Brain microvascular endothelial cell (primary cell): ENCODE measurements at regions not wholly inside any gene's neighbourhood (a gene's known extent, or its start where the extent isn't known, plus 50 kb on each side); places are given as distances from the start of the nearest gene placed in this dataset.
"Not testable (repeated sequence)": the region's sequence is repeated elsewhere in the genome, so short reads cannot be mapped to it uniquely, and the experiment has no call there.

Source experiments
- DNase-seq: peaks from one replicate; pipeline ENCODE4 v3.0.0-alpha.2; 2020
- H3K27ac ChIP-seq: fragments of 250-450 bp; sonication (Bioruptor Pico); 2 replicates; pipeline ENCODE4 v1.5.1; 2020; ENCODE audit warnings: mild to moderate bottlenecking, moderate library complexity
- H3K27me3 ChIP-seq: fragments of 250-450 bp; sonication (Bioruptor Pico); replicated peaks from 2 replicates; pipeline ENCODE4 v1.5.1; 2020; ENCODE audit warnings: mild to moderate bottlenecking
- H3K36me3 ChIP-seq: fragments of 250-450 bp; sonication (Bioruptor Pico); replicated peaks from 2 replicates; pipeline ENCODE4 v1.5.1; 2020; ENCODE audit warnings: mild to moderate bottlenecking
- H3K4me3 ChIP-seq: 2 replicates; pipeline ENCODE4 v1.5.1; 2011; ENCODE audit warnings: low read depth, mild to moderate bottlenecking, control low read depth, low read length, moderate library complexity
- CTCF ChIP-seq: IDR thresholded peaks from 2 replicates; pipeline ENCODE4 v1.5.1; 2011; ENCODE audit warnings: low read depth, mild to moderate bottlenecking, moderate library complexity, low read length, control low read depth, inconsistent platforms; ENCODE audit errors: missing control alignments
- in situ Hi-C: cut with HindIII; loops from 2 replicates; pipeline ENCODE4 v1.10.0; 2017; ENCODE audit warnings: low sequenced_read_pairs, low pct_ligation_motif_present

DNA sequence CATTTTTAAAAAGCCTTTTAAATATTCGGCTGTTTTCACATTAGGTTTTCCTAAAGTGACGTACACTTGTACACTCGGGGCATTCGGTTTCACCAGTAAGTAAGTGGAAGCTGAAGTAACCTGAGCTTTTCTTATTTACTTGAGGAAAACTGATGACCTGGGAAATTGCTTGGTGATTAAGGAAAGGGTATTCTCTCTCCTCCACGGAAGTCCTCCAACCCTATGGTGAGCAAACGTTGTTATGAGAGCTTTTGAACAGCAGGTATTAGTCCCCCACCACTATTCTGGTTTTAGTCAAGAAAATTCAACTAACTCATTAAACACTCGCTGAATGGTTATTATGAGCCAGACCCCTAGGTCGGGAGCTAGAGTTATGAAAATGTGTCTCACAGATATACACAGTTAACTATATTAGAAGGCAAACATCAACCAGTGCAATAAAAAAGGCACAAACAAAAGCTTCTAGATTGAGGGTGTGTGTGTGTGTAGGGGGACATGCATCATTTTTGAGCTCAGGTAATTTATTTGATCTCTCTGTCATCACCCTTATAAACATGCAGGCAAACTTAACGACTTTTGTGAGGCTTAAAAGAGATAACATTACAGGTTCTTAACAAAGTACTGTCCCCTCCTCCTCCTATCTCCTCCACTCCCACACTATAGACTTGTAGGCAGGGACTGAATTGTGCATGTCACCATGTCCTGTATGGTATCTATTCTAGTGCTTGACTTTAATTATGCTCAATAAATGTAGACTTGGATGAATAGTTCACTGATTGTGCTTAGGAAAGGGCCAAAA is 143.3 kb upstream of the MB21D2 start:
- H3K27me3 ChIP-seq = no peaks in the 10 kb centered on the region
- H3K27ac ChIP-seq = no peak overlapping the region
- no peak for DNase-seq
- H3K4me3 ChIP-seq = no peak overlapping the region
- in situ Hi-C loops = no loop called here
- no peak for TF ChIP-seq CTCF
- H3K36me3 ChIP-seq = no peaks in the 10 kb centered on the region

DNA sequence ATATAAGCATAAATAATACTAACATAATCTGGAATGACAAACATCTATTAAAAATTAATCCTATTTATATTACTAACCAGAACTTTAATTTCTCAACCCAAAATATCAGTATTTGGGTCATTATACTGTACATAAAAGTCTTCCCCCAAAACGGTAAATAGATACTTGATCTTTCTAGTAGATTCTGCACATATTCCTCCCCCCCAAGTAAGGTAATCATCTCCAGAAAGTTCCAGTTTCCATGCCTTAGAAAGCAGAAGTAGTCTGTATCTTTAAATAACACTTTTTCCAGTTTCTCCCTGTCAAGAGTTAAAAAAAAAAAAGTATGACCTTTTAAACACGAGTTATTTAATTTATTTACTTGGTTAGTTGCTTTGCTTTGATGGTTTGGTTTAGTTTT is 150.7 kb upstream of the MB21D2 start:
- Histone ChIP-seq H3K4me3 (no peak overlapping the region), H3K36me3 (no peaks in the 10 kb centered on the region), H3K27me3 (no peaks in the 10 kb centered on the region), H3K27ac (no peak overlapping the region)
- no peak for DNase-seq
- in situ Hi-C loops = no loop called here
- TF ChIP-seq CTCF = no peak

- in situ Hi-C loops, DNase-seq, H3K27ac ChIP-seq, H3K4me3 ChIP-seq, H3K27me3 ChIP-seq, H3K36me3 ChIP-seq: not testable (repeated sequence)
These were observed 152.1 kb upstream of the MB21D2 start for GRCh38 chr3:193069732-193070131.

GRCh38 chr3:193078996-193079753 is 161.5 kb upstream of the MB21D2 start:
- no peaks in the 10 kb centered on the region for H3K36me3 ChIP-seq
- no peak overlapping the region for H3K27ac ChIP-seq
- in situ Hi-C loops = no loop called here
- DNase-seq = no peak
- no peaks in the 10 kb centered on the region for H3K27me3 ChIP-seq
- TF ChIP-seq CTCF = no peak
- H3K4me3 ChIP-seq = no peak overlapping the region

DNA sequence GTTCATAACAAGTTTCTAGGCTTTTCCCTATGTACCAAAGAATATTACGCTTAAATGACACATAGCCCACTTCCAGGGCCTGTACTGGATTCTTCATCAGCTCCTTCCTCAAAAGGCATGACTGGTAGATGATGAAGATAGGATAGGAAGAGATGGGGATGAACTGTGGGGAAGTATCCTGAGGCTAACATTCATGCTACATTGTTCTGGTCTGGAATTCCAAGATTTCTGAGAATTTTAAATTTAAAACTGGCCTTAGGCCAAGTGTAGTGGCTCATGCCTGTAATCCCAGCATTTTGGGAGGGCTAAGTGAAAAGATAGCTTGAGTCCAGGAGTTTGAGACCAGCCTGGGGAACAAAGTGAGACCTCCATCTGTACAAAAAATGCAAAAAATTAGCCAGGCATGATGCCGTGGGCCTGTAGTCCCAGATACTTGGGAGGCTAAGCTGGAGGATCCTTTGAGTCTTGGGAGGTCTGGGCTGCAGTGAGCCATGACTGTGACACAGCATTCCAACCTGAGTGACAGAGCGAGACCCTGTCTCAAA is 160.1 kb upstream of the PLAAT1 start:
- DNase-seq = no peak
- Histone ChIP-seq H3K27me3 (no peaks in the 10 kb centered on the region), H3K27ac (no peak overlapping the region), H3K4me3 (no peak overlapping the region), H3K36me3 (no peaks in the 10 kb centered on the region)
- TF ChIP-seq CTCF = no peak
- in situ Hi-C loops = no loop called here

DNA sequence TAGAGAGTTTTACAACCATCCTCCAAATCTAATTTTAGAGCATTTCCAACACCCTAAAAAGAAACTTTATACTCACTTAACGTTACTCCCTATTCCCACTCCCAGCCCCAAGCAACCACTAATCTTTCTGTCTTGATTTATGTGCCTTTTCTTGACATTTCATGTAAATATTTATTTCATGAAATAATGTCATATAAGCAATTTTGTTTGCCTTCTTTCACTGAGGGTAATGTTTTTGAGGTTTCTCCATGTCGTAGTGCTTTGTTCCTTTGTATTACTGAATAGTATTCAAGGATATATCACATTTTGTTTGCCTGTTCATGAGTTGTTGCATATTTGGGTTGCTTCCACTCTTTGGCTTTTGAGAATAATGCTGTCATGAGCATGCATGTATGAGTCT is 155.4 kb upstream of the PLAAT1 start:
- no peaks in the 10 kb centered on the region for H3K27me3 ChIP-seq
- H3K36me3 ChIP-seq = no peaks in the 10 kb centered on the region
- H3K4me3 ChIP-seq = no peak overlapping the region
- no peak for TF ChIP-seq CTCF
- in situ Hi-C loops = no loop called here
- no peak for DNase-seq
- H3K27ac ChIP-seq = no peak overlapping the region
